Thoracic aorta (tissue), 2 donors: ENCODE measurements at regions not wholly inside any gene's neighbourhood (a gene's known extent, or its start where the extent isn't known, plus 50 kb on each side); places are given as distances from the start of the nearest gene placed in this dataset.

Experiments used
- ATAC-seq: fragments of 150-250 bp; one replicate; pipeline ENCODE4 v1.8.0; 2017; ENCODE audit warnings: low read depth; ENCODE audit not compliant: insufficient number of reproducible peaks, low FRiP score
- DNase-seq: peaks from one replicate; pipeline ENCODE4 v3.0.0-alpha.2; 2020; ENCODE audit warnings: low spot score
- H3K27ac ChIP-seq, 2 donors: fragments of 200-600 bp; sonication (generic); 1 replicate in 1 of 2; 2 replicates in 1 of 2; pipeline ENCODE4 v1.5.1; 2016; ENCODE audit warnings: mild to moderate bottlenecking in 2 of 2, moderate library complexity in 2 of 2
- H3K27me3 ChIP-seq: fragments of 200-600 bp; sonication (generic); replicated peaks from 2 replicates; pipeline ENCODE4 v1.6.0; 2016; ENCODE audit warnings: mild to moderate bottlenecking; ENCODE audit not compliant: insufficient read depth
- H3K36me3 ChIP-seq: fragments of 200-600 bp; sonication (generic); one replicate; pipeline ENCODE4 v1.5.1; 2016
- H3K4me1 ChIP-seq, 2 donors: fragments of 200-600 bp; sonication (generic); 1 replicate in 1 of 2; 2 replicates in 1 of 2; pipeline versions ENCODE4 v1.5.1 to v1.6.0; 2016; ENCODE audit warnings: low read depth in 2 of 2, mild to moderate bottlenecking in 1 of 2; ENCODE audit not compliant: control insufficient read depth in 1 of 2
- H3K4me3 ChIP-seq: fragments of 200-600 bp; sonication (generic); 2 replicates; pipeline ENCODE4 v1.5.1; 2016; ENCODE audit warnings: mild to moderate bottlenecking
- H3K9me3 ChIP-seq: fragments of 200-600 bp; sonication (generic); 2 replicates; pipeline ENCODE4 v1.5.1; 2016
- TF ChIP-seq, protein P1 (sequence below): fragments of 200-600 bp; sonication (generic); IDR thresholded peaks from one replicate; pipeline ENCODE4 v1.5.1; 2019; ENCODE audit warnings: antibody characterized with exemption

DNA sequence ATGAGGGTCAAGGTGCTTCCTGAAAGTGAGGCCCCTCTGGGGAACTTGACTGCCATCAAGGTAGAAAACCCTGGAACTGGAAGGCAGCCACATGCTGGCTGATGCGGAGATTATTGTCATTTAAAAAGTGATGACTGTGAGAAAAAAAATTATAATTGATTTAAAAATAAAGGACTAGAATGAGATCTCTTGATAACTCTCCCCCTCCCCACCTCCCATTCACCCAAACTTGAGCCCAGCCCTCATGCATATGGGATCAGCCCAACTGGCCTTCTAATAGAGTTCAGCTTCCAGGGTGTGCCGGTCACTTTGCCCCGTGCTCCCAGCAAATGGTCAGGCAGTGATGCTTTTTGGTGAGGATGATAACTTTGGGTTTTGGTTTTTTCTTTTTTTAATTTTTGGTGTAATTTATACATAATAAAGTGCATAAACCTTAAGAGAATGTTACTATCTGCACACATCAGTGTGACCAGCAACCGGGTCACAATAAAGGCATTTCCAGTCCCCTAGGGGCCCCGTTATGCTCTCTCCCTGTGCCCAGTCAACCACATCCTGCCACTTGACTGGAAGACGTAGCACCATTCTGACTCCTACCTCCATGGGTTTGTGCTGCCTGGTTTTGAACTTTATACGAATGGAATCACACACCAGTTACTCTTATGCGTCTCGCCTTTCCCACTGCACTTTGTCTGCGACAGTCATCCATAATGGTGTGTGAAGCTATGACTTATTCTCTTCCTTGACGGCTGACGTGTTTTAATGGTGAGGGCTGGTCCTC lies 187.9 kb downstream of the USP12 start:
- TF ChIP-seq, protein P1, sequence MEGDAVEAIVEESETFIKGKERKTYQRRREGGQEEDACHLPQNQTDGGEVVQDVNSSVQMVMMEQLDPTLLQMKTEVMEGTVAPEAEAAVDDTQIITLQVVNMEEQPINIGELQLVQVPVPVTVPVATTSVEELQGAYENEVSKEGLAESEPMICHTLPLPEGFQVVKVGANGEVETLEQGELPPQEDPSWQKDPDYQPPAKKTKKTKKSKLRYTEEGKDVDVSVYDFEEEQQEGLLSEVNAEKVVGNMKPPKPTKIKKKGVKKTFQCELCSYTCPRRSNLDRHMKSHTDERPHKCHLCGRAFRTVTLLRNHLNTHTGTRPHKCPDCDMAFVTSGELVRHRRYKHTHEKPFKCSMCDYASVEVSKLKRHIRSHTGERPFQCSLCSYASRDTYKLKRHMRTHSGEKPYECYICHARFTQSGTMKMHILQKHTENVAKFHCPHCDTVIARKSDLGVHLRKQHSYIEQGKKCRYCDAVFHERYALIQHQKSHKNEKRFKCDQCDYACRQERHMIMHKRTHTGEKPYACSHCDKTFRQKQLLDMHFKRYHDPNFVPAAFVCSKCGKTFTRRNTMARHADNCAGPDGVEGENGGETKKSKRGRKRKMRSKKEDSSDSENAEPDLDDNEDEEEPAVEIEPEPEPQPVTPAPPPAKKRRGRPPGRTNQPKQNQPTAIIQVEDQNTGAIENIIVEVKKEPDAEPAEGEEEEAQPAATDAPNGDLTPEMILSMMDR: no peak
- ATAC-seq: no peak
- H3K36me3 ChIP-seq: no peaks in the 10 kb centered on the region
- no peaks in the 10 kb centered on the region for H3K9me3 ChIP-seq
- no peaks in the 10 kb centered on the region for H3K27me3 ChIP-seq
- H3K4me1 ChIP-seq: peaks cover 6 to 25% of the 10 kb centered on the region in 2 donors
- DNase-seq: no peak
- peak overlapping the region; percentile 80 to 88 for H3K27ac ChIP-seq
- peak overlapping the region; percentile 56 for H3K4me3 ChIP-seq

DNA sequence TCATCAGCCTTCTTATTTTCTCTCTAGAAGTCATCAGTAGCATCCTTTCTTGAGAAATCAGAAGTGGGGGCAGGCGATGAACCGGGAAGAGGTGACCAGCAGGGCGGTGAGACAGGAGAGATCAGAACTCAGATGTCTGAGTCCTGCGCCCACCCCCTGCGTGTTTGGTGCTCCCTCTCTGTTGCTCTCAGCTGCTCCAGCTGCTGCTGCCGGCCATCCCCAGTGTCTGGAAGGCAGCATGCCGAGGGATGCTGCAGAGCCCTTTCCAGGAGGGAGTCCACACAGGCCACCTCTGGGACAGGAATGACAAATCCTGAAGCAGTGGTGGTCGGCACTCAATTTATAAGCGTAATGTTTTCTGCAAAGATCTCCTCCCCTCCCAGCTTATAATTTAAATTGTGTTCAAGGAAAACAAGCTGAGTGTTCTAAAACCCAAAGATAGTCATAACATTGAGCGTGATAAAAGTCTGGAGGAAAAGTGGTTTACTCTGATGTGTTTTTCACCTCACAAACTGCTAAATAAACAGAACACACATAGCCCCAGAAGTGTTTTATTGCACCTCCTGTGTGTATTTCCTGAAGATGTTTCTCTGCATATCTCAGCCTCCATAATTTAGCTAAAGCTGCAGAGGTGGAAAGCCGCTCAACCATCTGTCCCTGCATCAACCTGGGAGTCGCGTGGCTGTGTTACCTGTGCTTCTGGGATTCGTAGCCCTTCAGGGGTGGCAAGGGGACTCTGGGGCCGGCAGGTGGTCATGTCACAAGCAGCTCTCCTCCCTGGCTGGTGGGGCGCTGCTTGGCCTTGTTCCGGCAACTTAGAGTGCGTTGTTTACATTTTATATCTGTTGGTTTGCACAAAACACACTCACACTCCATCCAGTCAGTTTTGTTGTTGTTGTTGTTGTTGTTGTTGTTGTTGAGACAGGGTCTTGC lies 191.2 kb downstream of the USP12 start:
- TF ChIP-seq, protein P1: no peak
- Histone ChIP-seq H3K4me1 (peaks cover 6 to 25% of the 10 kb centered on the region in 2 donors), H3K27ac (no peak overlapping the region), H3K27me3 (no peaks in the 10 kb centered on the region), H3K36me3 (no peaks in the 10 kb centered on the region), H3K9me3 (no peaks in the 10 kb centered on the region), H3K4me3 (no peak overlapping the region)
- DNase-seq: no peak
- ATAC-seq: no peak

DNA sequence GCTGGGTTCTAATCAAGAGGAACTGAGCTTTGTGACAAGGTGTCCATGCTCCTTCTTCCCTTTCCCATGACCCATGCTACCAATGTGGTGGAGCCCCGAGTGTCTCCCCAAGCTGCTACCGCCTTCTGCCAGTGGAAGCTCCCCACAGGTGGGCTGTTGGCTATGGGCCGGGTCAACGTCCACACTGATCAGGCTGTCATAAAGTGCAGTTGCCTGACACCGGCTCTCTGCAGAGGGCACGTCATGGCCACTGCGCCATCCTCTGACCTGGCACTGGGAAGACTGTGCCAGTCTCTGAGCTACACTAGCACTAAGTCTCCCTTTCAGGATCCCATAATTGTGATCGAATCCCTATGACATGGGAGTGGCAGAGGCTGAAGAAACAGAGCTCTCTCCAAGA lies 192.3 kb downstream of the USP12 start:
- TF ChIP-seq, protein P1: no peak
- Histone ChIP-seq H3K9me3 (no peaks in the 10 kb centered on the region), H3K36me3 (no peaks in the 10 kb centered on the region), H3K4me1 (peaks cover 6 to 16% of the 10 kb centered on the region in 2 donors), H3K27ac (no peak overlapping the region), H3K27me3 (no peaks in the 10 kb centered on the region), H3K4me3 (no peak overlapping the region)
- DNase-seq: no peak
- ATAC-seq: no peak

DNA sequence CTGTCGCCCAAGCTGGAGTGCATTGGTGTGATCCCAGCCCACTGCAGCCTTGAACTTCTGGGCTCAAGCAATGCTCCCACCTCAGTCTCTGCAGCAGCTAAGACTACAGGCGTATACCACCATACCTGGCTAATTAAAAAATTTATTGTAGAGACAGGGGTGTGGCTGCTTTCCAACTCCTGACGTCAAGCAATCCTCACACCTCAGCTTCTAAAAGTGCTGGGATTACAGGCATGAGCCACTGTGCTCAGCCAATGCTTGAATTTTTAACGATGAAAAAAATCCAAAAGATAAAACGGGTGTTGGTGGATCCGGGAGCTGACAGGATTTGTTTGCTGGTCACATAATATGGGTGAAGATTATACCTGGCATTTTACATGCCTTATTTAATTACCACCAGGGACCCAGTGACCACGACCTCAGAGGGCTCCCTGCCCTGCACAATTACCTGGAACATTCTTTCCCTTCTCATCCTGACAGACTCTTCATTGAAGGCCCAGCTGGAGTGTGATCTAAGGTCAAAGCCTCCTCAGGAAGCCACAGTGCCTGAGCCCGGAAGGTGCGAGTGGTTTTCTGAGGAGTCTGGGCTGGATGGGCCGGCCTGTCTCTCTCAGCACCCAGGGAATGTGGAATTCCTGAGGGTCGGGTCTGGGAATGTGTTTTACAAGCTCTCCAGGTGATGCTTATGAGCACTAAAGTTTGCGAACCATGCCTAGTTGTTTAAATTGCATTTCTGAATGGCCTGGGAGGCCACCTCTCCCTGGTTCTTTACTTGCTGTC lies 193.3 kb downstream of the USP12 start:
- Histone ChIP-seq H3K4me3 (no peak overlapping the region), H3K36me3 (no peaks in the 10 kb centered on the region), H3K9me3 (no peaks in the 10 kb centered on the region), H3K27ac (no peak overlapping the region), H3K4me1 (peaks cover 2 to 6% of the 10 kb centered on the region in 2 donors), H3K27me3 (no peaks in the 10 kb centered on the region)
- TF ChIP-seq, protein P1: no peak
- ATAC-seq (no peak), DNase-seq (no peak)
